ENCODE measurements at regions not wholly inside any gene's neighbourhood (a gene's known extent, or its start where the extent isn't known, plus 50 kb on each side); places are given as distances from the start of the nearest gene placed in this dataset.

- Mint-ChIP-seq H3K36me3 (no peaks in the 10 kb centered on the region), H3K9me3 (peaks cover 28% of the 10 kb centered on the region), H3K27me3 (no peaks in the 10 kb centered on the region), H3K4me3 (no peak overlapping the region), H3K27ac (no peak overlapping the region), H3K4me1 (ENCODE audit: unreplicated experiment) (peaks cover 38% of the 10 kb centered on the region)
- TF ChIP-seq, protein P1, sequence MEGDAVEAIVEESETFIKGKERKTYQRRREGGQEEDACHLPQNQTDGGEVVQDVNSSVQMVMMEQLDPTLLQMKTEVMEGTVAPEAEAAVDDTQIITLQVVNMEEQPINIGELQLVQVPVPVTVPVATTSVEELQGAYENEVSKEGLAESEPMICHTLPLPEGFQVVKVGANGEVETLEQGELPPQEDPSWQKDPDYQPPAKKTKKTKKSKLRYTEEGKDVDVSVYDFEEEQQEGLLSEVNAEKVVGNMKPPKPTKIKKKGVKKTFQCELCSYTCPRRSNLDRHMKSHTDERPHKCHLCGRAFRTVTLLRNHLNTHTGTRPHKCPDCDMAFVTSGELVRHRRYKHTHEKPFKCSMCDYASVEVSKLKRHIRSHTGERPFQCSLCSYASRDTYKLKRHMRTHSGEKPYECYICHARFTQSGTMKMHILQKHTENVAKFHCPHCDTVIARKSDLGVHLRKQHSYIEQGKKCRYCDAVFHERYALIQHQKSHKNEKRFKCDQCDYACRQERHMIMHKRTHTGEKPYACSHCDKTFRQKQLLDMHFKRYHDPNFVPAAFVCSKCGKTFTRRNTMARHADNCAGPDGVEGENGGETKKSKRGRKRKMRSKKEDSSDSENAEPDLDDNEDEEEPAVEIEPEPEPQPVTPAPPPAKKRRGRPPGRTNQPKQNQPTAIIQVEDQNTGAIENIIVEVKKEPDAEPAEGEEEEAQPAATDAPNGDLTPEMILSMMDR (conservative IDR thresholded peaks at IDR 0.05), result no peak
- no peak for DNase-seq (ENCODE audit: extremely low spot score, unreplicated experiment)
Observed at GRCh38 chr1:228921481-228921880, 186.2 kb downstream of the RHOU start.

DNA sequence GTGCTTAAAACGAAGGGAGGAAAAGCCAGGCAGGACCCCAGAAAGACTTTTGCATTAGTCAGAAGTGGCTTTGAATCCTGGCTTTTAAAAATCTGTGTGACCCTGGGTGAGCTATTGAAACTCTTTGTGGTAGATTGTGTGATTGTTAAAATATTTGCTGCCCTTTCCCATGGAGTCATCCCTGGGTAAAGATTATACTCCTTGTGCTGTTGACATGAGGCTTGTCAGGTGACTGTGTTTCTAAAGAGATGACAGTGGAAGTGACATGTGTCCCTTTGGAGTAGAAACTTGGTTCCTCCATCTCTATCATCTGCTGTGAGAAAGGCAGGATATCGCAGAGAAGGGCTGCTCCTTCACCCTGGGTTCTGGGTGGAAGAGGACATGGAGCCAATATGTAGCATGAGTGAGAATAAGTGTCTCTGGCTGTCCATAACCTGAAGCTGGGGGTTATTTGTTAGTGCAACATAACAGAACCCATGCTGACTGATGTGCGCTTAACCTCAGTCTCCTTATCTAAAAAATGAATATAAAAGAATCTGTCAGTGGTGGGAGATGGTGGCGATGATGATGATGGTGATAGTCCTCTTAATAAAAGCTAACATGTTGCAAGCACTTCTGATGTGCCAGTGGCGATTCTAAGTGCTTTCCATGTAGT is 187.6 kb downstream of the RHOU start:
- Mint-ChIP-seq H3K27ac (peak overlapping the region; percentile 53), H3K36me3 (peaks cover 5% of the 10 kb centered on the region), H3K4me3 (no peak overlapping the region), H3K27me3 (no peaks in the 10 kb centered on the region), H3K4me1 (ENCODE audit: unreplicated experiment) (peaks cover 31% of the 10 kb centered on the region), H3K9me3 (peaks cover 28% of the 10 kb centered on the region)
- DNase-seq (ENCODE audit: extremely low spot score, unreplicated experiment), result no peak
- TF ChIP-seq, protein P1 (conservative IDR thresholded peaks at IDR 0.05), result no peak

DNA sequence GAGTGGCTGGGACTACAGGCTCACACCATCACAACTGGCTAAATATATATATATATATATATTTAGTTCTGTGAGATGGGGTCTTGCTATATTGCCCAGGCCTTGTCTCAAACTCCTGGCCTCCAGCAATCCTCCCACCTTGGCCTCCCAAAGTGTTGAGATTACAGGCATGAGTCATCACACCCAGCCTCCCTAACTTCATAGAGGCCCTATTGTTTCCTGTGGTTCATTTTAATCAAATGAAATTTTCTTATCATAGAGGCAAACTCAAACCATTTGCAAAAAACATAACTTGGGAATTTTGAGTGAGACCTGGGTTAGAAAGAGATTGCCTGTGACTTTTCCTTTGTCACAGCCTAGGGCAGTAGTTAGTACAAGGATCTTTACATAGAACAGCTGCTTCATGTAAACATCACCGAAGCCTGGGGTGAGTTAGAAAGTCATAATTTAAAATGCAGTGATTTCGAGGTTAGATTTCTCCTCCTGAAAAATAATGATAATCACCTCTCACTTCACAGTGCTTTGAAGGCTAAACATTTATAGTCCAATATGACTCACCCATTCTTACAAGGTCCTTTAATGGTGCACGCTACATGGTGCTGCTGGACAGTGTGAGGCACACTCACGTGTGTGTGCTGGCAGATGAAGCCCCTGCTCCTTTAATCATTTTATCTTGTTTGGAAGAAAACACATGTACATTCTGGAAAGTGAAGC is 188.9 kb downstream of the RHOU start:
- Mint-ChIP-seq H3K27ac (no peak overlapping the region), H3K4me1 (ENCODE audit: unreplicated experiment) (peaks cover 31% of the 10 kb centered on the region), H3K4me3 (no peak overlapping the region), H3K9me3 (peaks cover 28% of the 10 kb centered on the region), H3K36me3 (peaks cover 8% of the 10 kb centered on the region), H3K27me3 (no peaks in the 10 kb centered on the region)
- TF ChIP-seq, protein P1 (conservative IDR thresholded peaks at IDR 0.05), result no peak
- DNase-seq (ENCODE audit: extremely low spot score, unreplicated experiment), result no peak

DNA sequence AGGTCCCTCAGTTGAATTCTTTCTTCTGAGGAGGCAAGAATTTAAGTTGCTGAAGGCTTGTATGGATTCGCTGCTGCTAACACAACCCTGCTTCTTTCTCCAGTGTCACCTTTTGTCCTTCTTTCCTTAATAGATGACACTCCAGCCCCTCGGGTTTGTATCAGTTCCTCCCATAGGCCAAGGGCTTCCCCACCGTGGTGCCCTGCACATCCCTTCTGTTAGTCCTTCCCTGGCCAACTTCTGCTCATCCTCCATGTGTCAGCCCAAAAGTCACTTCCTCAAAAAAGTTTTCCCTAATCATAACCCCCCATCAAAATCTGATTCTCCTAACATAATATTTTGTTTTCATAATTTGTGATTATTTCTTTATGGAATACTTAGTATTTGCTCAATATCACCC is 190.4 kb downstream of the RHOU start:
- TF ChIP-seq, protein P1 (conservative IDR thresholded peaks at IDR 0.05), result no peak
- DNase-seq (ENCODE audit: extremely low spot score, unreplicated experiment), result no peak
- H3K4me1 Mint-ChIP-seq (ENCODE audit: unreplicated experiment), result peaks cover 31% of the 10 kb centered on the region
- peaks cover 8% of the 10 kb centered on the region for H3K36me3 Mint-ChIP-seq
- H3K27ac Mint-ChIP-seq, result no peak overlapping the region
- no peak overlapping the region for H3K4me3 Mint-ChIP-seq
- no peaks in the 10 kb centered on the region for H3K27me3 Mint-ChIP-seq
- peaks cover 38% of the 10 kb centered on the region for H3K9me3 Mint-ChIP-seq

GRCh38 chr1:228927421-228927820 is 192.1 kb downstream of the RHOU start:
- peaks cover 8% of the 10 kb centered on the region for H3K36me3 Mint-ChIP-seq
- TF ChIP-seq, protein P1 (conservative IDR thresholded peaks at IDR 0.05), result no peak
- peaks cover 26% of the 10 kb centered on the region for H3K4me1 Mint-ChIP-seq (ENCODE audit: unreplicated experiment)
- DNase-seq (ENCODE audit: extremely low spot score, unreplicated experiment), result no peak
- peaks cover 35% of the 10 kb centered on the region for H3K9me3 Mint-ChIP-seq
- H3K27ac Mint-ChIP-seq, result no peak overlapping the region
- H3K4me3 Mint-ChIP-seq, result no peak overlapping the region
- H3K27me3 Mint-ChIP-seq, result no peaks in the 10 kb centered on the region

Measured in type B pancreatic cell (in vitro differentiated cells).